ENCODE measurements at regions not wholly inside any gene's neighbourhood (a gene's known extent, or its start where the extent isn't known, plus 50 kb on each side); places are given as distances from the start of the nearest gene placed in this dataset.

DNA sequence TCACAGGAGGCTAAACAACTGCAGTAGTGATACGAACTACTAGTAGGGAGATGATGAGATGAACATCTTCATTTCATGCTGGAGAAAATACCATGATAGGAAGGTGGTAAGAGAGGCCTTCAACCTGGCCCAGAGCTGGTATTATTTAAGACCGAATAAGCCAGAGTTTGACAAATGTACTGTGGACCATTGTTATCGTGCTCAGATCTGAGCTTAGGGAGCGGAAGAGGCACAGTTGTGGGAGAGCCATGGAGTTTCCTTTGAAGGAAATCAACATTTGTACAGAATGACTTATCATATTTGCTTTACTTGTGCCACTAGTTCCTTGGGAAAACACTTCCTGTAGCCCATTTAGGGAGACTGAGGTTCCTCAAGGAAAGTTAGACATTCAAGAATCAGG, 260.6 kb upstream of the TNP1 start:
- DNase-seq (ENCODE audit: insufficient read length, low spot score) (no peak), FAIRE-seq (no peak)
- TF ChIP-seq POLR2AphosphoS5 (IDR thresholded peaks at IDR 0.05; ENCODE audit: low read depth, low read length) (no peak), POU2F2 (IDR thresholded peaks at IDR 0.05; ENCODE audit: low read depth, low read length) (no peak), TAF1 (IDR thresholded peaks at IDR 0.05; ENCODE audit: low read depth, low read length) (no peak), SPI1 (IDR thresholded peaks at IDR 0.05; ENCODE audit: low read depth, low read length) (no peak), PAX5 (IDR thresholded peaks at IDR 0.05; ENCODE audit: insufficient read depth, low read length, severe bottlenecking) (no peak), POLR2A (IDR thresholded peaks at IDR 0.05; ENCODE audit: low read depth, low read length) (no peak)

DNA sequence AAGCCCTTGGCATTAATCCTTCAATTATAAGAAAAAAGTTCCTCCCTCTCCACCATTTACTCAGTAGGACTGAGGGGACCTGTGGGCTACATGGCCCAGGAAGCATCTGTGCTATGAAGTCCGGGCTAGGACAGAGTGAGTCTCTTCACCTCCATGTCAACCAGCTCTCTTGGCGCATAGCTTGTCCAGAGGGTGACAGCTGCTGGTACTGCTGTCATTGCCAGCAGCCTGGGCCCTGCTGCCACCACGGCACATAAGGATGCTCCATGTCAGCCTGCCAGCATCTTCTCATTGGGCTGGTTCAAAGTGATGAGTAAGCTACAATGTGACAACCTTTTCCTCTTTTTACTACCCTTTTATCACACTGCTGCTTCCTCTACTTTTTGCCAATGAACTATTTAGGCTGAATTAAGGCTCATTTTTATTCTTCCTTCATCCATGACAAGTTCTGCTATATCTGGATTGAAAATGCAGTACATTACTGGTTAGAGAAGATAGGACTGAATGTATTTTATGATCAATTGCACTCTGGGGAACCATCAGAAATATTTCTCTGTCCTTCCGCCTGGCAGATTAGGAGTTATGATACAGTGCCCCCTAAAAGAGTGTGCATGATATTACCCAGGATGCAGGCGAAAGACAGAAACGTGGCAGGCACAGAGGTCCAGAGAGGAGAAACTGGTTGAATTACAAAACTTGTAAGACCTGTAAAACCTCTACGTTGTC, 258.9 kb upstream of the TNP1 start:
- no peak for DNase-seq (ENCODE audit: insufficient read length, low spot score)
- TF ChIP-seq POU2F2 (IDR thresholded peaks at IDR 0.05; ENCODE audit: low read depth, low read length) (no peak), POLR2A (IDR thresholded peaks at IDR 0.05; ENCODE audit: low read depth, low read length) (no peak), TAF1 (IDR thresholded peaks at IDR 0.05; ENCODE audit: low read depth, low read length) (no peak), PAX5 (IDR thresholded peaks at IDR 0.05; ENCODE audit: insufficient read depth, low read length, severe bottlenecking) (no peak), POLR2AphosphoS5 (IDR thresholded peaks at IDR 0.05; ENCODE audit: low read depth, low read length) (no peak), SPI1 (IDR thresholded peaks at IDR 0.05; ENCODE audit: low read depth, low read length) (no peak)
- FAIRE-seq: no peak

DNA sequence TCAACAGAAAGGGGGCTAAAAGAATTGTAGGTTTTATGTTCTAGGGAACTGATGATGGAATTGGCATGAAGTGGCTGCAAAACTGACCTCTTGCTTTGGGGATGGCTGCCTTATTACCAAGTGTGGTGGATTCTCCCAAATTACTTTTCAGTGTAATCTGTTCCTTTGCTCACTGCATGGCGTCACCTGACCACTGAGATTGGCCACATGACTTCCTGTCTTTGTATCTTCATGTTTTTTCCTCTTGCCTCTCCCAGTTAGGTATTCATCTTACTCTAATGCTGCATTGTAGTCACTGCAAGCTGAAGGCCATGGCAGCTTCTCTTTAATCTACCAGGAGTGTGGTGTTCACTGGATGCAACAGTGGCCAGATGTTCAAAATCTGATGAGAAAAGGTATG, 257.7 kb upstream of the TNP1 start:
- no peak for DNase-seq (ENCODE audit: insufficient read length, low spot score)
- TF ChIP-seq PAX5 (IDR thresholded peaks at IDR 0.05; ENCODE audit: insufficient read depth, low read length, severe bottlenecking) (no peak), SPI1 (IDR thresholded peaks at IDR 0.05; ENCODE audit: low read depth, low read length) (no peak), POLR2A (IDR thresholded peaks at IDR 0.05; ENCODE audit: low read depth, low read length) (no peak), POLR2AphosphoS5 (IDR thresholded peaks at IDR 0.05; ENCODE audit: low read depth, low read length) (no peak), POU2F2 (IDR thresholded peaks at IDR 0.05; ENCODE audit: low read depth, low read length) (no peak), TAF1 (IDR thresholded peaks at IDR 0.05; ENCODE audit: low read depth, low read length) (no peak)

DNA sequence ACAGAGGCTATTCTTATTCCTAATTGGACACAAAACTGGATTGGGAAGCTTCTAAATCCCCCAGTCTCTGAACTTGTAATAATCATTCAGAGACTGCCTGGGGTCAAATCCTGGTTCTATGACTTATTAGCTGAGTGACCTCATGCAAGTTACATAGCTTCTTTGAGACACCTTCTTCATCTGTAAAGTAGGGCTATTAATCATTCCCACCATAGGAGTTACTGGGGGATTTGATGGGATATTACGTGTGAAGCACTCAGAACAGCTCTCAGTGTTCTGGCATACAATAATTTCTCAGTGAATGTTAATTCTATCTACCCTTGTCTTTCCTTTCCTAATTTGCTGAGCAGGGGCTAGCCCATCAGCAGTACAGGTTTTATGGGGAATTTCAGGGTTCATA, 256.7 kb upstream of the TNP1 start:
- FAIRE-seq (no peak), DNase-seq (ENCODE audit: insufficient read length, low spot score) (no peak)
- TF ChIP-seq TAF1 (IDR thresholded peaks at IDR 0.05; ENCODE audit: low read depth, low read length) (no peak), SPI1 (IDR thresholded peaks at IDR 0.05; ENCODE audit: low read depth, low read length) (no peak), POLR2A (IDR thresholded peaks at IDR 0.05; ENCODE audit: low read depth, low read length) (no peak), POLR2AphosphoS5 (IDR thresholded peaks at IDR 0.05; ENCODE audit: low read depth, low read length) (no peak), POU2F2 (IDR thresholded peaks at IDR 0.05; ENCODE audit: low read depth, low read length) (no peak), PAX5 (IDR thresholded peaks at IDR 0.05; ENCODE audit: insufficient read depth, low read length, severe bottlenecking) (no peak)

More for the DNA sequence above, 257.7 kb upstream of the TNP1 start:
- no peak for FAIRE-seq

DNA sequence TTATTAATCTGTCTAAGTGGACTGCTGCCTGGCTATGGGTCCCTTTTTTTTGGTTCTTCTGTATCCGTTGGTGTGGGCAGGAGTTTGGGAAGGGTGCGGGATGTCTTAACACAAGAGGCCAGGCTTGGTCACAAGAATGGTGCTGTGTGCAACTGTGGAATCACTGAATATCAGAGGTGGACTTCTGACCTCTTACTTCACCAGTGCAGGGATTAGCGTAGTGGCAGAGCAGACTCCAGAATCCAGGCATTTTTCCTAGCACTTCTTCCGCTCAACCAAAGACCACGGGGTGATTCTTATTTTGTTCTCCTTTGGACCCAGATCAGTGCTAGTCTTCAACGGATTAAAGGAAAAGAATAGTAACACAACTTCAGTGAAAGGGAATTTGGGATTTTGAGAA, 254.3 kb upstream of the TNP1 start:
- DNase-seq (ENCODE audit: insufficient read length, low spot score) (no peak), FAIRE-seq (no peak)
- TF ChIP-seq POU2F2 (IDR thresholded peaks at IDR 0.05; ENCODE audit: low read depth, low read length) (no peak), PAX5 (IDR thresholded peaks at IDR 0.05; ENCODE audit: insufficient read depth, low read length, severe bottlenecking) (no peak), TAF1 (IDR thresholded peaks at IDR 0.05; ENCODE audit: low read depth, low read length) (no peak), POLR2A (IDR thresholded peaks at IDR 0.05; ENCODE audit: low read depth, low read length) (no peak), SPI1 (IDR thresholded peaks at IDR 0.05; ENCODE audit: low read depth, low read length) (no peak), POLR2AphosphoS5 (IDR thresholded peaks at IDR 0.05; ENCODE audit: low read depth, low read length) (no peak)

DNA sequence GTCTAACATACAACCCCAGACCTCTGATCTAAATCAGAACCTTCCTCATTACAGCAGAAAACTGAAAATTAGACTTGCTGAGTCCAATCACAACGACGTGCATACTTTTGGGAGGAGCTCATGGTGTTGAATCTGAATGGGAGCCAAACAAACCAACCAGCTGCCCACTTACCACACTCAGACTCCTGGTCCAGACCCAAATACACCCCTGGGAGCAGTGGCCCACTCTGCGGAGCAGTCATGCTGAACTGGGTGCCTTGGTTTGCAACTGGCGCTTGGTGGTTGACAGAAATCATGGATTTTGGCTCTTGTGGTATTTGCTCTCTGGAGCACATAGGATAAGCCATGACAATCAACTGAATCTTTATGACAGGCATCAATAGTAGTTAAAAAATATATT, 253.6 kb upstream of the TNP1 start:
- TF ChIP-seq POLR2AphosphoS5 (IDR thresholded peaks at IDR 0.05; ENCODE audit: low read depth, low read length): no peak
- DNase-seq (ENCODE audit: insufficient read length, low spot score): no peak
- no peak for FAIRE-seq

DNA sequence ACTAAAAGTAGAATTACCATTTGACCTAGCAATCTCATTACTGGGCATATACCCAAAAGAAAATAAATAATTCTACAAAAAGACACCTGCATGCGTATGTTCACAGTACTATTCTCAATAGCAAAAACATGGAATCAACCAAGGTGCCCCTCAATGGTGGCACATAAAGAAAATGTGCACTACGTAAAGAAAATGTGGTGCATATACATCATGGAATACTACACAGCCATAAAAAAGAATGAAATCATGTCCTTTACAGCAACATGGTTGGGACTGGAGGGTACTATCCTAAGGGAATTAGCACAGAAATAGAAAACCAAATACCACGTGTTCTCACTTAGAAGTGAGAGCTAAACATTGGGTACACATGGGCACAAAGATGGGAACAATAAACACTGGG, 250.7 kb upstream of the TNP1 start:
- TF ChIP-seq PAX5 (IDR thresholded peaks at IDR 0.05; ENCODE audit: insufficient read depth, low read length, severe bottlenecking) (no peak), SPI1 (IDR thresholded peaks at IDR 0.05; ENCODE audit: low read depth, low read length) (no peak), POLR2AphosphoS5 (IDR thresholded peaks at IDR 0.05; ENCODE audit: low read depth, low read length) (no peak), POLR2A (IDR thresholded peaks at IDR 0.05; ENCODE audit: low read depth, low read length) (no peak)
- FAIRE-seq (no peak), DNase-seq (ENCODE audit: insufficient read length, low spot score) (no peak)

DNA sequence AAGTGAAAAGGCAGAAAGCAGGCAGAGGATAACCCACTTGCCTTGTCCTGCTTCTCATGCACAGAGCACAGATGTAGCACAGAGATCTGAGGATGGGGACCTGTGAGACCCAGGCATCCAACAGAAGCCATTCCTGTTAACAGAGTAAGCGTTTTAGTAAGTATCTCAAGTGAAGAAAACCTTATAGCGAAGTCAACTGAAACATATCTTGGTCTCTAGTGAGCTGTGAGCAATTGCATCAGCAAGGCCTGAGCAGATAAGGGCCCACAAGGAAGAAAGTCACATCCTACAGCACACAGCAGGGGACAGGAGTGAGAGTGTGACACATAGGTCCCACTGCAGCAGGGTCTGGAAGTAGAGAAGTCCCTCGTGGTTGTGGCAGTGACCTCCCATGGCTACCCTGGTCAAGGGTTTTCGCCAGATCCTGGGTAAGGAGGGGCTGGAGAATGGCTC, 248.7 kb upstream of the TNP1 start:
- no peak for TF ChIP-seq SPI1 (IDR thresholded peaks at IDR 0.05; ENCODE audit: low read depth, low read length)
- TF ChIP-seq POLR2A (IDR thresholded peaks at IDR 0.05; ENCODE audit: low read depth, low read length): no peak
- no peak for TF ChIP-seq TAF1 (IDR thresholded peaks at IDR 0.05; ENCODE audit: low read depth, low read length)
- no peak for TF ChIP-seq POU2F2 (IDR thresholded peaks at IDR 0.05; ENCODE audit: low read depth, low read length)
- no peak for TF ChIP-seq POLR2AphosphoS5 (IDR thresholded peaks at IDR 0.05; ENCODE audit: low read depth, low read length)
- TF ChIP-seq PAX5 (IDR thresholded peaks at IDR 0.05; ENCODE audit: insufficient read depth, low read length, severe bottlenecking): no peak
- FAIRE-seq (no peak), DNase-seq (ENCODE audit: insufficient read length, low spot score) (no peak)

DNA sequence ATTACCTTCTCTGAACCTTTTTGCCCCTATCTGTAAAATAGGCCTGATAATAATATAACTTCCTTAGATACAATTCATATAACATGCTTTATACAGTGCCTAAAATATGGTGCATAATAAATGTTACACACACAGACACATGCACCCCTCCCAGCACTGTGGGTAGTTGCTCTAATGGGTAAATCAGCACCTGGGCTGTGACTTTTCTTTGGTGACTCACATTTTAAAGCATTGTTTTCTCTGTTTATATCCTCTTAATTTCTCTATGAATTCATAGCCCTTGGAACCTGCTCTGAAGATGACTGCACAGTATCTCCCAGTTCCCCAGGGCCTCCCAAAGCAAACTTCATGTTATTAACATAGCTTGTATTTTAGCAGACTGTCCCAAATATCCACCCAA, 248.2 kb upstream of the TNP1 start:
- DNase-seq (ENCODE audit: insufficient read length, low spot score) (no peak), FAIRE-seq (no peak)
- TF ChIP-seq POU2F2 (IDR thresholded peaks at IDR 0.05; ENCODE audit: low read depth, low read length): no peak
- no peak for TF ChIP-seq PAX5 (IDR thresholded peaks at IDR 0.05; ENCODE audit: insufficient read depth, low read length, severe bottlenecking)
- TF ChIP-seq POLR2AphosphoS5 (IDR thresholded peaks at IDR 0.05; ENCODE audit: low read depth, low read length): no peak
- TF ChIP-seq SPI1 (IDR thresholded peaks at IDR 0.05; ENCODE audit: low read depth, low read length): no peak
- TF ChIP-seq TAF1 (IDR thresholded peaks at IDR 0.05; ENCODE audit: low read depth, low read length): no peak
- no peak for TF ChIP-seq POLR2A (IDR thresholded peaks at IDR 0.05; ENCODE audit: low read depth, low read length)

DNA sequence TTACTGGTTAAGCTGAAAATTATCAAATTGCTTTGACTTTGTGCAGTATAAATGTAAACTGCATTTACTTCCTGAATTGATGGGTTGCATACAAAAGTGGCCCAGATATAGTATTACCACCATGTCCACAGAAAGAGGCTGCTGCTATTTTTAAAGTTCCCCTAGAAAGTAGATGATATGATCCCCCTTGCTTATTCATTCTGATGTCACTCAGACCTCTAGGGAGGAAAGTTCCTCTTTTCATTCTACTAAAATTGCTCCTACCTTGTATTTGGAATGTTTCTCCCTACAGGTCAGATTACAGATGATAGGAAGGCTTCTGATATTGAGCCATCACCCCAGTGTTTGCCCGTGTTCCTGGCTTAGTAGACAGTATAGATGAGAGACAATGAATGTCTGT, 247.6 kb upstream of the TNP1 start:
- no peak for FAIRE-seq
- TF ChIP-seq POU2F2 (IDR thresholded peaks at IDR 0.05; ENCODE audit: low read depth, low read length): no peak
- no peak for TF ChIP-seq TAF1 (IDR thresholded peaks at IDR 0.05; ENCODE audit: low read depth, low read length)
- no peak for TF ChIP-seq SPI1 (IDR thresholded peaks at IDR 0.05; ENCODE audit: low read depth, low read length)
- no peak for TF ChIP-seq PAX5 (IDR thresholded peaks at IDR 0.05; ENCODE audit: insufficient read depth, low read length, severe bottlenecking)
- TF ChIP-seq POLR2AphosphoS5 (IDR thresholded peaks at IDR 0.05; ENCODE audit: low read depth, low read length): no peak
- TF ChIP-seq POLR2A (IDR thresholded peaks at IDR 0.05; ENCODE audit: low read depth, low read length): no peak
- no peak for DNase-seq (ENCODE audit: insufficient read length, low spot score)
